RWPE1 (cell line): ENCODE measurements at regions not wholly inside any gene's neighbourhood (a gene's known extent, or its start where the extent isn't known, plus 50 kb on each side); places are given as distances from the start of the nearest gene placed in this dataset.

ENCODE experiments used
- CTCF ChIA-PET: fragments of 350-600 bp; sonication (Branson Sonifier 250); formaldehyde crosslinking; extraction: SDS; loops from one replicate; lab custom pipeline; 2021; lab: Yijun Ruan, JAX
- POLR2A ChIA-PET: fragments of 400-600 bp; formaldehyde crosslinking; extraction: SDS; loops from one replicate; lab custom pipeline; 2020; ENCODE audit warnings: antibody characterized with exemption; ENCODE audit not compliant: low non-redundant PET; lab: Yijun Ruan, JAX
- DNase-seq: peaks from one replicate; pipeline ENCODE4 v3.0.0; 2012; ENCODE audit warnings: low spot score
- H3K27ac ChIP-seq: fragments of 450-650 bp; 2 replicates; pipeline ENCODE4 v1.5.1; 2017
- TF ChIP-seq, protein P1 (sequence below): fragments of 450-650 bp; conservative IDR thresholded peaks from 2 replicates; pipeline ENCODE4 v1.5.1; 2017; ENCODE audit warnings: low read depth, mild to moderate bottlenecking

GRCh38 chr11:27604416-27604815, 95.8 kb downstream of the BDNF start:
- TF ChIP-seq, protein P1, sequence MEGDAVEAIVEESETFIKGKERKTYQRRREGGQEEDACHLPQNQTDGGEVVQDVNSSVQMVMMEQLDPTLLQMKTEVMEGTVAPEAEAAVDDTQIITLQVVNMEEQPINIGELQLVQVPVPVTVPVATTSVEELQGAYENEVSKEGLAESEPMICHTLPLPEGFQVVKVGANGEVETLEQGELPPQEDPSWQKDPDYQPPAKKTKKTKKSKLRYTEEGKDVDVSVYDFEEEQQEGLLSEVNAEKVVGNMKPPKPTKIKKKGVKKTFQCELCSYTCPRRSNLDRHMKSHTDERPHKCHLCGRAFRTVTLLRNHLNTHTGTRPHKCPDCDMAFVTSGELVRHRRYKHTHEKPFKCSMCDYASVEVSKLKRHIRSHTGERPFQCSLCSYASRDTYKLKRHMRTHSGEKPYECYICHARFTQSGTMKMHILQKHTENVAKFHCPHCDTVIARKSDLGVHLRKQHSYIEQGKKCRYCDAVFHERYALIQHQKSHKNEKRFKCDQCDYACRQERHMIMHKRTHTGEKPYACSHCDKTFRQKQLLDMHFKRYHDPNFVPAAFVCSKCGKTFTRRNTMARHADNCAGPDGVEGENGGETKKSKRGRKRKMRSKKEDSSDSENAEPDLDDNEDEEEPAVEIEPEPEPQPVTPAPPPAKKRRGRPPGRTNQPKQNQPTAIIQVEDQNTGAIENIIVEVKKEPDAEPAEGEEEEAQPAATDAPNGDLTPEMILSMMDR: no peak
- ChIA-PET CTCF (no interaction called here), POLR2A (no interaction called here)
- H3K27ac ChIP-seq: no peak overlapping the region
- DNase-seq: no peak

DNA sequence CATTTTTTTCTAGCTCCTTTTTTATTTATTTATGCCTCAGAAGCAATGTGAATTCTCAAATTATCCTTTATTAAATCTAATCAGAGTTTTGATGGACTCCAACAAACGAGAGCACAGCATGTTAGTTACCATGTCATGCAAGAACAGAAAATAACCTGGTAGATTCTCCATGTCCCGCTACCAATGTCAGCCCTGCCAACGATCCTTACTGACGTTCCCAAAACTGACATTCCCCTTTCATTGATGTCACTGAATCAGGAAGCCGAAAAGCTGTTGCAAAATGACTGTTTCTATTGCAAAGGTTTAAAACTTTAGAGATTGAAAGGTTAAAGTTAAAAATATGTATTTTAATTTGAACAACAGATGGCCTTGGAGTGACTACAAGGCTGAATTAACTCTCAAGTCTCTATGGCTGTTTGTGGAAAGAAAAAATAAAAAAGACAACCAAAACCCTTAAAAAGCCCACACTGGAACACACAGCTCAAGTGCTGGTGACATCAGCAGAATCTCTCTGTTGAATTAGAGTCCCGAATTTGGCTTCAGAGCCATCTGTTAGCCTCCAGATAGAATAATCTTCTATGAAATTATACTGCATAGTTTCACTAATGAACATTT, 96.8 kb downstream of the BDNF start:
- TF ChIP-seq, protein P1: no peak
- DNase-seq: no peak
- ChIA-PET POLR2A (no interaction called here), CTCF (interaction anchor here (0.6 kb wide), 1 partner anchor 880 kb away, joined by 4 read pairs; no protein-coding TSS in a partner anchor)
- no peak overlapping the region for H3K27ac ChIP-seq

- ChIA-PET POLR2A (no interaction called here), CTCF (interaction anchor here (0.6 kb wide), 1 partner anchor 317 kb away, joined by 3 read pairs; no protein-coding TSS in a partner anchor)
- TF ChIP-seq, protein P1: no peak
- no peak for DNase-seq
- no peak overlapping the region for H3K27ac ChIP-seq
These were observed 94.1 kb upstream of the LIN7C start for GRCh38 chr11:27600656-27601055.

DNA sequence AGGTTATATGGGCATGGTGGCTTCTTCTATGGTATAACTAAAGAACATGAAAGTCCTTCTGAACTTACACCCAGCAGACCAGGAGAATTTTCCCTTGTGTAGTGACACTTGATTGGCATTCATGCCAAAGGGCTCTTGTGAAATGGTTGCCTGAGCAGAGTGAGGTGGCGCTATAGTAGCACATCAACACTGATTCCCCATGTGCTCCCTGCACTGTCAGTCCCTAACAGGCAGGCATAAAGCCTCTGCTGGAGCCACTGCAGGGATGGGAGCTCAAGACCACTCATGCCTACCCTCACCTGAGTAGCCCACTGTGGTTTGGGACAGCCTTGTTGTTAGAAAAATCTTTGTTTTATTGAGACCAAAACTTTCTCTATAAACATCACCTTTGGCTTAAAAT, 92.6 kb upstream of the LIN7C start:
- ChIA-PET CTCF (interaction anchor here (0.7 kb wide), 1 partner anchor 173 kb away, joined by 3 read pairs; no protein-coding TSS in a partner anchor), POLR2A (no interaction called here)
- no peak overlapping the region for H3K27ac ChIP-seq
- TF ChIP-seq, protein P1: no peak
- no peak for DNase-seq

- ChIA-PET CTCF (no interaction called here), POLR2A (no interaction called here)
These were observed 90.2 kb upstream of the LIN7C start for GRCh38 chr11:27596802-27597201.

GRCh38 chr11:27596388-27596787, 89.8 kb upstream of the LIN7C start:
- H3K27ac ChIP-seq: no peak overlapping the region
- POLR2A ChIA-PET: no interaction called here
- CTCF ChIA-PET: no interaction called here
- TF ChIP-seq, protein P1: no peak
- DNase-seq: no peak

More at GRCh38 chr11:27596802-27597201, 90.2 kb upstream of the LIN7C start:
- TF ChIP-seq, protein P1: no peak
- H3K27ac ChIP-seq: no peak overlapping the region
- DNase-seq: no peak
